Stimulated activated CD8-positive, alpha-beta memory T cell treated with anti-CD3 and anti-CD28 coated beads, Interleukin-15, amount 100 ng/mL, for 48 hours (primary cell): ENCODE measurements at regions not wholly inside any gene's neighbourhood (a gene's known extent, or its start where the extent isn't known, plus 50 kb on each side); places are given as distances from the start of the nearest gene placed in this dataset.

ENCODE experiments used
- DNase-seq, 2 donors: peaks; one replicate each; pipeline ENCODE4 v3.0.0-alpha.2; 2020; ENCODE audit warnings: low read depth in 2 of 2

GRCh38 chr13:74794582-74794981 lies 660.4 kb upstream of the KLF12 start:
- DNase-seq: no peak

GRCh38 chr13:74794147-74794546 lies 659.9 kb upstream of the KLF12 start:
- no peak for DNase-seq

- DNase-seq: no peak
These were observed 650.8 kb upstream of the KLF12 start for GRCh38 chr13:74784959-74785358.

GRCh38 chr13:74778946-74779345 lies 644.7 kb upstream of the KLF12 start:
- DNase-seq: no peak

DNA sequence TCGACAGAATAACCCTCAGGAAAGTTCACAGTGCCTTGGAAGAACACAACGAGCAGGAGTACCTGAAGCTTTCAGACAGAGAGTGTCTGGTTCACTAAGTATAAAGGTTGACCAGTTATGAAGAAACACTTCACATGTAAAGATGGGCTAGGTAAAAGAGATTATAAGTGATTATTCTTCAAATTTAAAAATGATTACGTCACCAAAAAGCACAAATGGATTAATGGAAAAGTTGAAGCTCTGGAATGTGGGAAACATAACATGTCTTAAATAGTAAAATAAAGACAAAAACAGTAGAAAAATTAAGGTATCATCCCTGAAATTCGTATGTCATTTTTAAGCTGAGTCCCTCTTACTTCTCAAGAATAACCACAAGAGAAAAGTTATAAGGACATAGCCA lies 643.9 kb upstream of the KLF12 start:
- DNase-seq: no peak

DNA sequence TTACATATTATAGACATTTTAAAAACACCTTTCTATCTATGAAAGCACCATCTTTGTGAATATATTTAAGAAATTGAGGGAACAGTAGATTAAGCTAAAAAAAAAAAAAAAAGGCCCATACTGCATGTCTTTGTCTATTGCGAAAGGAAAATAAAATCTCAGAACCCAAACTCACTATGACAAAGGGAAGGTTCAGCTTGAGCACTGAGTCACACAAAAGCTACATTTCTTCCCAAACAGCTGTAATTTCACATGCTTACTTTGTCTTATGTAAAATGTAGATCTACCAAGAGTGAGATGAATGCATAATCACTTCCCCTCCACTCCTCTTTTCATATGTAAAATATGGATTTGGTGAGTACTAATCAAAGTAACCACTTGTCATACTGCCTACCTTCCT lies 640.1 kb upstream of the KLF12 start:
- no peak for DNase-seq

GRCh38 chr13:74773248-74773647 lies 639.0 kb upstream of the KLF12 start:
- no peak for DNase-seq

DNA sequence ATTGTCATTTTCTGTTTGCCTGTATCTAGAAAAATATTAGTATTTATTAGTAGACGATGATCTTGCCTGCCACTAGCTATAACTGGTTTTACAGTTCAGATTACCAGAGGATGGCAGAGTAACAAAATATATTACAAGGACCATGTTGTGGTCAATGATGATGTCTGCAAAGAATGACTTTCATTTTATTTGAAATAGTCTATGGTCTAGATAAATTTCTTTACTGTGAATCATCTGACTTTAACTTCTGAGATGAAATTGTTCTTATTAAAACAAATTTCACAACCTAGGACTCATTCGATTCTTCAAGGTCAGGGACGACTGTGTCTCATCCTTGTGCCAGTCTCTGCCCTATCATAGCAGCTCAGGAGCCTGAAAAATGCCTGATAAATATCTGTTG lies 637.8 kb upstream of the KLF12 start:
- no peak for DNase-seq

DNA sequence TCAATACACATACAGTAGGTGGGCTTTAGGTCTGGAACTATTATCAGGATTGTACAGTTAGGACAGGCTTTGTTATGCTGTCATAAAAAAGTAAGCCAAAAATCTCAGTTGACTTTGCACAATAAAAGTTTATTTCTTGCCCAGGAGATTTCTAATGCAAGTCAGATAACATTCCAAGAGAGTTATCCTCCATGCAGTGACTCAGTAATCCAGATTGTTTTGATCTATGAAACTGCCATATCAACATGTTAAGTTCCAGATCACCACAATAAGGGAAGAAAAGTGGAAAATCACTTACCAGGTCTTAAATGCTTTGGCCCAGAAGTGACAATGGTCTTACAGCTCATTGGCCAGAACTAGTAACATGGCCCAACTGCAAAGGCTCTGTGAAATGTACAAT lies 636.2 kb upstream of the KLF12 start:
- no peak for DNase-seq

- no peak for DNase-seq
These were observed 635.1 kb upstream of the KLF12 start for GRCh38 chr13:74769333-74769732.

DNA sequence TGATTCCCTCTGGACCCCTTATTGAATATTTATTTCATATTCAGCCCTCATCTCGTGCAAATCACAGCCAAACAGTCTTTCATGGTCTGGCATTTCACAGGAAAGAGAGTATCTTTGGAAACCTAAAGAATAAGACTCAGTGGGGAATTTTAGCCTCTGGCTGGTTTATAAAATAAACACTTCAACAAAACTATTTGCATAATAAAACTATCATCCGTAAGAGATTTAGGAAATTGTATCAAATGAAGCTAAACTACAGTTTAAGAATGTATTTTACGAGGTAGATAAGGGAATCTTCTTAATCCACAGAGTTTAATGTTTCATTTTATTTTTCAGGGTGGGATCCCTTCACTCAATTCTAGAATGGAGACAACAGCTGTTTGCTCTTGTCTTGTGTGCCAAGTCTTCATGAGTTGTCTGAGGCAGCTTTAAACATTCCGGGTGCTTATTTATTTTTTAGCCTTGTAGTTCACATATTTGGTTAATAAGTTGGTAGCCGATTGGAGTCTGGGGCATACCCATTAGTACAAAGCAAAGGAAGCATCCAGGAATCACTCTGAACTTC lies 634.4 kb upstream of the KLF12 start:
- DNase-seq: no peak

GRCh38 chr13:74767050-74767449 lies 632.8 kb upstream of the KLF12 start:
- DNase-seq: no peak

DNA sequence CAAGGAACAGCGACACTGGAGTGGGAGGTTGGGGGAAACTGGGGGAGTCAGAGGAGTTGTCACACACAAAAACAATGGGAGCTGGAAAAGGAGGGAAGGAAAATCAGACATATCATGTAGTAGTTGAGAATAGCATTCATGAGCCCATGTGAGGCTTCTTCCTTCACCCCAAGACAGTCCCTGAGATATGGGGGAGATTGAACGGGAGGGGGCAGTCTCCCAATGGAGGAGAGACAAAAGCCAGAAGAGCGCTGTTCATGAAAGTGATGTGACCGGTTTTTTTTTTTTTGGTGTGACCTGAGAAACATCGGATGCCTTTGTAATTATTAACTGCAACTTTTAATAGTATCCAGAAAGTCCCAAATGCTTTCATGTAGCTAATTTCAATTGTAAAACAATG lies 631.8 kb upstream of the KLF12 start:
- DNase-seq: no peak

DNA sequence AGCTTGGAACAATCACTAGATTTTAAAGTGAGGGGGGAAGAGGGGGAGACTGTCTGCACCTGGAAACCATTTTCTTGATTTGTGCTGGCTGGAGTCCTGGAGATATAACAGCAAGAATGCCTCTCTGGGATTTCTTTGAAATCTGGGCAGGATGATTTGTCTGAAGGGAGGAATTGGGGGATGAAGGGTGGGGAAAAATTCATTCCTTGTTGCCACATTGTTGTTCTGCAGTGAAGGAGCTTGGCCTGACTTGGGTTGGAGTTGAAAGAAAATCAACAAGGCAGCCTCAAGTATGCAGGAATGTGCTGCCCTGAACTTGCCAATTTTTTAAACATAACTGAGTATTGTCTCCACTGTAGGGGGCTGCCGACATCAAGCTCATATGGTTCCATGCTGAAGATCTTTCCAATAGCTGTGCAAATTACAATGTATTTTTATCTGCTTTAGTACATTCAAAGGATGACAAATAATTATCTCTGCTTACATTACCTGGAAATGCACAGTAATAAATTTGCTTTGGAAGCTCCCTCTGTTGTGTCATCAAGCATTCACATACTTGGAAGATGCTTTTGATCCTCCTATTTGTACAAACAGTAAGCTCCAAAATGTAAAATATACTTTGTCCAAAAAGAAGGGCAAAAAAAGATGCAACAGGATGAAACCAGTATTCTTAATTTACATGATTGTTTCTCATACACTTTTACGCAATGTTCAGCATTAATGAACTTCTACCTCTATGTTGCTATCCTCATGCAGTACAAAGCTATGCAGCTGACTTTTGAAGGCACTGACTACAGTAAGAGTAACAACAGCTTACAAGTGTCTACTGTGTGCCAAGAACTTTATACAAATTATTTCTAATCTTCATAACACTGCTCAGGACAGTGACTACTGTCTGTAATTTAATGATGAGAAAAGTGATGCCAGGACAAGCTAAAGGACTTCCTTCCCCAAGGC lies 627.9 kb upstream of the KLF12 start:
- no peak for DNase-seq

- no peak for DNase-seq
These were observed 624.0 kb upstream of the KLF12 start for GRCh38 chr13:74758188-74758587.

GRCh38 chr13:74755065-74755464 lies 620.9 kb upstream of the KLF12 start:
- DNase-seq: no peak

DNA sequence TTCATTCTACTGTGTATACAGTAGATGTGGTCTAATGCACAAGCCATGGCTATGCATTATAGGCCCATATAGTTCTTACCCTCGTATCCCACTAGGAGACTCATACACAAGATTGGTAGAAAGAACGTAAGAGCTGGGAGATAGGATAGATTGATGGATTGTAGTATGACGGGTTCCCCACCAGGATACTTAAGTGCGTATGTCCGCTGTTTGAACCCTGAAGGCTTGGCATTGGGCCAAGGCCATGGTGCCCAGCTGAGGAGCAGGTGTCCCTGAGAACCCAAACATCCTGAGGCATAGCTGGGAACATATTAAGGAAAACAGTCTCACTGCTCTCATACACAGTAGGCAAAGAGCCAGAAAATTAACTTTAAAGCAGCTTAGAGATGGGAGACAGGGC lies 617.5 kb upstream of the KLF12 start:
- DNase-seq: no peak

DNA sequence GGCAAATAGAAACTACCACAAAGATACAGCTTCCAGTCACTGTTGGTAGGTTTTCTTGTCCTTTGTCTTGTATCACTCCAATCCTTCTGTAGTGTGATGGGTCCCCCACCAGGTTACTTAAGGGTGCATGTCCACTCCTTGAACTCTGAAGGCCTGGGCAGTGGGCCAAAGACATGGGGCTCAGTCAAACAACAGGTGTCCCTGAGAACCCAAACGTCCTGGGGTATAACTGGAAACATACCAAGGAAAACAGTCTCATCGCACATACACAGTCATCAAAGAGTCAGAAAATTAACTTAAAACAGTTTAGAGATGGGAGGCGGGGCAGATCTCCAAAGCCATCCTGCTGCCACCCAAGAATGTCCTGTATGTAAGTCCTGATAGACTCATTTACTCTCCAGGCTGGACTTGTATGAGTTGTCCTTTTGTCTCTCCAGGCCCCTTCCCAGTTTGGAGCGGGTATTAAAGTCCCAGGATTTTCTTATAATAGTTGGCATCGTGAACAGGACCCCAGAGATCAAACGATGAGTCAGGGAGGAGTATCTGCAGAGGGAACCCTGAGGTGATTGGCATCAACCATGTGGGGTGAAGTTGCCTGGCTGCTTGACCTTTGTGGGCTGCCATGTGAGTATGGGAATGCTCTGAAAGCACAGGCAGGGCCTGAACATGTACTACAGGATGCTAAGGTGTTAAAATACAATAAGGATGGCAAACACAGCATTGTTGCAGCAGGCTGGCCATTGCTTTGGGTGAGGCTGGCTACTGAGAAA lies 613.2 kb upstream of the KLF12 start:
- DNase-seq: no peak

DNA sequence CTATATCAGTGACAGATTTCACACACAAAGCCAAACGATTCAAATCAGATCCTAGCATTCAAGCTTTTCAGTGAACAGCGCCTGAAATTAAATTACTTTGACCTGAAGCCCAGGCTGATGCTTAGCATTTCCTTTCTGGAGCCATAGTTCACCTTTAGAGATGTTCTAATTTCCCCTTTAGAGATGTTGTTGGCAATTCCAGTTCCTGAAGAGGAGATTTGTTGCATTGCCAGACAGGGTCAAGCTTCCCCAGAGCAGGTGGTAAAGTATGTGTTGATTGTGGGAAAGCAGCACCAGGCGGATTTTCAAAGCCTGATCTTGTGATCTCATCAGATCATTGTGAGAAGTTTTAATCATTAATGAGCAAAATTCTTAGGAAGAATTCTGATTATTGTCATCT lies 609.8 kb upstream of the KLF12 start:
- DNase-seq: no peak

DNA sequence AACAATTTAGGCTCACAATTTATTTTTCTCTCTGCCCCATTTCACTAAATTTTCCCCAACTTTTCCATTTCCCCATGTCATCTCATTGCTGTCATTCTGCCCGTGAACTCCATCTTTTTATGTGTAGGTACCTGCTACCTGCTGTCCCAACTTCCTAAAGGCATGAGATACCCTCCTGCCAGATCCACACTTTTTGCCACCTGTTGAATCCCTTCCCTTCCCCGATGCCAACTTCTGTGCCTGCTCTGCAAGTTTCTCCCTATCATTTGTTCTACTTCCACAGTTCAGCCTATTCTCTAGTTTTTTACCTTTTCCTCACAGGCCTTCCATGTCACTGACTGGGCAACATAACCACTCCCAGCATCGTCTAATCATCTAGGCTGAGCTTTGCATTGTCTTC lies 607.5 kb upstream of the KLF12 start:
- DNase-seq: no peak

- DNase-seq: no peak
These were observed 598.7 kb upstream of the KLF12 start for GRCh38 chr13:74732736-74733385.

DNA sequence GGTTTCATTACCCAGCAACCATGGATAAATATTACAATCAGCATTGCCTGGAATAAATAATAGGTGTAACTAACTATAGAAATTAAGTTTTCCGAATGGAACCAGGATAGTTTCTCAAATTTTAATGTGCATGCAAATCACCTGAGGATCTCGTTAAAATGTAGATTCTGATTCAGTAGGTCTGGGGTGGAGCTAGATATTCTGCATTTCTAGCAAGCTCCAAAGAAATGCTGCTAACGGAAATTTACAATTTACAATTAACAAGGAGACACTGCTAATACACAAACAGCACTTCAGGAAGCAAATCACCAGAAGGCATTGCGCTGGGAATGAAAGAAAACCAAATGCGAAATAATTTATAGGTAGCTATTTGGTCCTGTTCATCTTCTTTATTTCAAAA lies 597.5 kb upstream of the KLF12 start:
- DNase-seq: no peak
